ENCODE measurements at regions not wholly inside any gene's neighbourhood (a gene's known extent, or its start where the extent isn't known, plus 50 kb on each side); places are given as distances from the start of the nearest gene placed in this dataset.

- Histone ChIP-seq H3K27me3 (no peaks in the 10 kb centered on the region), H3K4me3 (no peak overlapping the region), H3K27ac (no peak overlapping the region), H3K9me3 (peaks cover 0 to 2% of the 10 kb centered on the region in 2 donors), H3K4me1 (no peaks in the 10 kb centered on the region), H3K36me3 (no peaks in the 10 kb centered on the region)
- TF ChIP-seq CTCF (IDR thresholded peaks at IDR 0.05): no peak
- DNase-seq (peak in 1 of 4 donors; percentile 47), ATAC-seq (no peak)
- intact Hi-C loops (cut with DNase I): no loop called here
Observed at GRCh38 chr17:52709724-52710123, 551.2 kb upstream of the CA10 start.

GRCh38 chr17:52696362-52696761 lies 537.8 kb upstream of the CA10 start:
- Histone ChIP-seq H3K27me3 (no peaks in the 10 kb centered on the region), H3K27ac (no peak overlapping the region), H3K9me3 (no peaks in the 10 kb centered on the region), H3K36me3 (no peaks in the 10 kb centered on the region), H3K4me3 (no peak overlapping the region), H3K4me1 (no peaks in the 10 kb centered on the region)
- intact Hi-C loops (cut with DNase I): no loop called here
- TF ChIP-seq CTCF (IDR thresholded peaks at IDR 0.05): no peak
- DNase-seq: no peak
- no peak for ATAC-seq

- no peak for DNase-seq
- H3K4me3 ChIP-seq: no peak overlapping the region
- ATAC-seq: no peak
- no peak overlapping the region for H3K27ac ChIP-seq
- no peaks in the 10 kb centered on the region for H3K36me3 ChIP-seq
- intact Hi-C loops (cut with DNase I): no loop called here
- no peaks in the 10 kb centered on the region for H3K4me1 ChIP-seq
- no peak for TF ChIP-seq CTCF (IDR thresholded peaks at IDR 0.05)
- no peaks in the 10 kb centered on the region for H3K9me3 ChIP-seq
- no peaks in the 10 kb centered on the region for H3K27me3 ChIP-seq
Observed at GRCh38 chr17:52686140-52686539, 527.6 kb upstream of the CA10 start.

- no peak for TF ChIP-seq CTCF (IDR thresholded peaks at IDR 0.05)
- H3K4me1 ChIP-seq: no peaks in the 10 kb centered on the region
- ATAC-seq: no peak
- no peaks in the 10 kb centered on the region for H3K27me3 ChIP-seq
- intact Hi-C loops (cut with DNase I): no loop called here
- no peak for DNase-seq
- H3K36me3 ChIP-seq: no peaks in the 10 kb centered on the region
- H3K27ac ChIP-seq: no peak overlapping the region
- no peak overlapping the region for H3K4me3 ChIP-seq
- peaks cover 0 to 35% of the 10 kb centered on the region in 2 donors for H3K9me3 ChIP-seq
Observed at GRCh38 chr17:52681480-52681879, 523.0 kb upstream of the CA10 start.

- Histone ChIP-seq H3K4me1 (no peaks in the 10 kb centered on the region), H3K27me3 (no peaks in the 10 kb centered on the region), H3K9me3 (peaks cover 0 to 35% of the 10 kb centered on the region in 2 donors), H3K27ac (no peak overlapping the region), H3K4me3 (no peak overlapping the region), H3K36me3 (no peaks in the 10 kb centered on the region)
- TF ChIP-seq CTCF (IDR thresholded peaks at IDR 0.05): no peak
- DNase-seq (no peak), ATAC-seq (no peak)
- intact Hi-C loops (cut with DNase I): loop anchor here in 1 of 2 donors (10.0 kb wide), 1 partner anchor 57 kb away; no protein-coding TSS in a partner anchor
Observed at GRCh38 chr17:52678211-52678610, 519.7 kb upstream of the CA10 start.

All from left lung (tissue), 4 donors.